H1 (cell line): ENCODE measurements at regions not wholly inside any gene's neighbourhood (a gene's known extent, or its start where the extent isn't known, plus 50 kb on each side); places are given as distances from the start of the nearest gene placed in this dataset.

Source experiments
- CEBPB ChIP-seq: IDR thresholded peaks from 2 replicates; pipeline ENCODE4 v1.6.1; 2012; ENCODE audit warnings: low read depth, low read length
- FOSL1 ChIP-seq: IDR thresholded peaks from 2 replicates; pipeline ENCODE4 v1.6.1; 2011; ENCODE audit warnings: mild to moderate bottlenecking, low read depth, low read length, moderate library complexity; ENCODE audit not compliant: insufficient read depth
- KDM4A ChIP-seq: IDR thresholded peaks from one replicate; pipeline ENCODE4 v1.7.1; 2012; ENCODE audit warnings: low read depth, mild to moderate bottlenecking, moderate library complexity, low read length, inconsistent platforms; ENCODE audit not compliant: severe bottlenecking
- RAD21 ChIP-seq, 2 experiments: IDR thresholded peaks in 1 of 2; conservative IDR thresholded peaks in 1 of 2; 2 replicates each; pipeline ENCODE4 v1.6.1; 2011; ENCODE audit warnings: low read depth in 2 of 2, low read length in 2 of 2, improper control_type of control experiment in 1 of 2, inconsistent platforms in 1 of 2, mild to moderate bottlenecking in 1 of 2, moderate library complexity in 1 of 2
- TF ChIP-seq, protein P1 (sequence below): fragments of 300-600 bp; sonication (generic); IDR thresholded peaks from 2 replicates; pipeline ENCODE4 v1.7.1; 2012; ENCODE audit warnings: low read length, moderate library complexity, mild to moderate bottlenecking, inconsistent platforms; ENCODE audit not compliant: insufficient replicate concordance
- TF ChIP-seq, protein P2 (sequence below), 3 experiments: IDR thresholded peaks; 1 replicate in 2 of 3; 2 replicates in 1 of 3; pipeline versions ENCODE4 v1.5.1 to v1.6.1; 2011; ENCODE audit warnings: low read length in 3 of 3, mild to moderate bottlenecking in 3 of 3, inconsistent platforms in 2 of 3, low read depth in 1 of 3, moderate library complexity in 1 of 3; ENCODE audit not compliant: insufficient read depth in 1 of 3; ENCODE audit errors: control extremely low read depth in 1 of 3
- TF ChIP-seq, protein P3 (sequence below): IDR thresholded peaks from 2 replicates; pipeline ENCODE4 v1.6.1; 2012; ENCODE audit warnings: low read length, inconsistent platforms

DNA sequence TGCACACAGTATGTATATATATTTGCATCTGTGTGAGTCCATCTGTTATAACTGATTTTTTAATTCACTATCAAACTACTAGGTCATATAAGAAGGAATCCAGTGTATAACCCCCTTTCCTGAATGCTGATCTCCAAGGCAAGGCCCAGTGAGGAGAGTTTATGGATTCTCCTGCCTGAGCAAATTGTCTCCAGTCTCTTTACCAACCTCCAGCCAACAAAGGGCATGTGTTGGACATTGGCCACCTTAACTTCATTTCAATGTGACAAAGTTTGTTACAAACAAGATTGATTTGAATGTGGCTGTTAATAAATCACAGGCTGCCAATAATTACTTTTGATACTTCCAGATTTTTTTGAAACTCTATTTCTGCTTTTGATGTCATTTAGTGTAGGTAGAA is 191.6 kb downstream of the HAO1 start (continued):
- TF ChIP-seq, protein P1, sequence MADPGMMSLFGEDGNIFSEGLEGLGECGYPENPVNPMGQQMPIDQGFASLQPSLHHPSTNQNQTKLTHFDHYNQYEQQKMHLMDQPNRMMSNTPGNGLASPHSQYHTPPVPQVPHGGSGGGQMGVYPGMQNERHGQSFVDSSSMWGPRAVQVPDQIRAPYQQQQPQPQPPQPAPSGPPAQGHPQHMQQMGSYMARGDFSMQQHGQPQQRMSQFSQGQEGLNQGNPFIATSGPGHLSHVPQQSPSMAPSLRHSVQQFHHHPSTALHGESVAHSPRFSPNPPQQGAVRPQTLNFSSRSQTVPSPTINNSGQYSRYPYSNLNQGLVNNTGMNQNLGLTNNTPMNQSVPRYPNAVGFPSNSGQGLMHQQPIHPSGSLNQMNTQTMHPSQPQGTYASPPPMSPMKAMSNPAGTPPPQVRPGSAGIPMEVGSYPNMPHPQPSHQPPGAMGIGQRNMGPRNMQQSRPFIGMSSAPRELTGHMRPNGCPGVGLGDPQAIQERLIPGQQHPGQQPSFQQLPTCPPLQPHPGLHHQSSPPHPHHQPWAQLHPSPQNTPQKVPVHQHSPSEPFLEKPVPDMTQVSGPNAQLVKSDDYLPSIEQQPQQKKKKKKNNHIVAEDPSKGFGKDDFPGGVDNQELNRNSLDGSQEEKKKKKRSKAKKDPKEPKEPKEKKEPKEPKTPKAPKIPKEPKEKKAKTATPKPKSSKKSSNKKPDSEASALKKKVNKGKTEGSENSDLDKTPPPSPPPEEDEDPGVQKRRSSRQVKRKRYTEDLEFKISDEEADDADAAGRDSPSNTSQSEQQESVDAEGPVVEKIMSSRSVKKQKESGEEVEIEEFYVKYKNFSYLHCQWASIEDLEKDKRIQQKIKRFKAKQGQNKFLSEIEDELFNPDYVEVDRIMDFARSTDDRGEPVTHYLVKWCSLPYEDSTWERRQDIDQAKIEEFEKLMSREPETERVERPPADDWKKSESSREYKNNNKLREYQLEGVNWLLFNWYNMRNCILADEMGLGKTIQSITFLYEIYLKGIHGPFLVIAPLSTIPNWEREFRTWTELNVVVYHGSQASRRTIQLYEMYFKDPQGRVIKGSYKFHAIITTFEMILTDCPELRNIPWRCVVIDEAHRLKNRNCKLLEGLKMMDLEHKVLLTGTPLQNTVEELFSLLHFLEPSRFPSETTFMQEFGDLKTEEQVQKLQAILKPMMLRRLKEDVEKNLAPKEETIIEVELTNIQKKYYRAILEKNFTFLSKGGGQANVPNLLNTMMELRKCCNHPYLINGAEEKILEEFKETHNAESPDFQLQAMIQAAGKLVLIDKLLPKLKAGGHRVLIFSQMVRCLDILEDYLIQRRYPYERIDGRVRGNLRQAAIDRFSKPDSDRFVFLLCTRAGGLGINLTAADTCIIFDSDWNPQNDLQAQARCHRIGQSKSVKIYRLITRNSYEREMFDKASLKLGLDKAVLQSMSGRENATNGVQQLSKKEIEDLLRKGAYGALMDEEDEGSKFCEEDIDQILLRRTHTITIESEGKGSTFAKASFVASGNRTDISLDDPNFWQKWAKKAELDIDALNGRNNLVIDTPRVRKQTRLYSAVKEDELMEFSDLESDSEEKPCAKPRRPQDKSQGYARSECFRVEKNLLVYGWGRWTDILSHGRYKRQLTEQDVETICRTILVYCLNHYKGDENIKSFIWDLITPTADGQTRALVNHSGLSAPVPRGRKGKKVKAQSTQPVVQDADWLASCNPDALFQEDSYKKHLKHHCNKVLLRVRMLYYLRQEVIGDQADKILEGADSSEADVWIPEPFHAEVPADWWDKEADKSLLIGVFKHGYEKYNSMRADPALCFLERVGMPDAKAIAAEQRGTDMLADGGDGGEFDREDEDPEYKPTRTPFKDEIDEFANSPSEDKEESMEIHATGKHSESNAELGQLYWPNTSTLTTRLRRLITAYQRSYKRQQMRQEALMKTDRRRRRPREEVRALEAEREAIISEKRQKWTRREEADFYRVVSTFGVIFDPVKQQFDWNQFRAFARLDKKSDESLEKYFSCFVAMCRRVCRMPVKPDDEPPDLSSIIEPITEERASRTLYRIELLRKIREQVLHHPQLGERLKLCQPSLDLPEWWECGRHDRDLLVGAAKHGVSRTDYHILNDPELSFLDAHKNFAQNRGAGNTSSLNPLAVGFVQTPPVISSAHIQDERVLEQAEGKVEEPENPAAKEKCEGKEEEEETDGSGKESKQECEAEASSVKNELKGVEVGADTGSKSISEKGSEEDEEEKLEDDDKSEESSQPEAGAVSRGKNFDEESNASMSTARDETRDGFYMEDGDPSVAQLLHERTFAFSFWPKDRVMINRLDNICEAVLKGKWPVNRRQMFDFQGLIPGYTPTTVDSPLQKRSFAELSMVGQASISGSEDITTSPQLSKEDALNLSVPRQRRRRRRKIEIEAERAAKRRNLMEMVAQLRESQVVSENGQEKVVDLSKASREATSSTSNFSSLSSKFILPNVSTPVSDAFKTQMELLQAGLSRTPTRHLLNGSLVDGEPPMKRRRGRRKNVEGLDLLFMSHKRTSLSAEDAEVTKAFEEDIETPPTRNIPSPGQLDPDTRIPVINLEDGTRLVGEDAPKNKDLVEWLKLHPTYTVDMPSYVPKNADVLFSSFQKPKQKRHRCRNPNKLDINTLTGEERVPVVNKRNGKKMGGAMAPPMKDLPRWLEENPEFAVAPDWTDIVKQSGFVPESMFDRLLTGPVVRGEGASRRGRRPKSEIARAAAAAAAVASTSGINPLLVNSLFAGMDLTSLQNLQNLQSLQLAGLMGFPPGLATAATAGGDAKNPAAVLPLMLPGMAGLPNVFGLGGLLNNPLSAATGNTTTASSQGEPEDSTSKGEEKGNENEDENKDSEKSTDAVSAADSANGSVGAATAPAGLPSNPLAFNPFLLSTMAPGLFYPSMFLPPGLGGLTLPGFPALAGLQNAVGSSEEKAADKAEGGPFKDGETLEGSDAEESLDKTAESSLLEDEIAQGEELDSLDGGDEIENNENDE = no peak
- TF ChIP-seq FOSL1 = no peak
- no peak for TF ChIP-seq CEBPB
- no peak for TF ChIP-seq RAD21 (IDR thresholded peaks at IDR 0.05 in 1 of 2, conservative IDR thresholded peaks at IDR 0.05 in 1 of 2; ENCODE audit: low read depth in 2 of 2, low read length in 2 of 2)
- TF ChIP-seq, protein P2, sequence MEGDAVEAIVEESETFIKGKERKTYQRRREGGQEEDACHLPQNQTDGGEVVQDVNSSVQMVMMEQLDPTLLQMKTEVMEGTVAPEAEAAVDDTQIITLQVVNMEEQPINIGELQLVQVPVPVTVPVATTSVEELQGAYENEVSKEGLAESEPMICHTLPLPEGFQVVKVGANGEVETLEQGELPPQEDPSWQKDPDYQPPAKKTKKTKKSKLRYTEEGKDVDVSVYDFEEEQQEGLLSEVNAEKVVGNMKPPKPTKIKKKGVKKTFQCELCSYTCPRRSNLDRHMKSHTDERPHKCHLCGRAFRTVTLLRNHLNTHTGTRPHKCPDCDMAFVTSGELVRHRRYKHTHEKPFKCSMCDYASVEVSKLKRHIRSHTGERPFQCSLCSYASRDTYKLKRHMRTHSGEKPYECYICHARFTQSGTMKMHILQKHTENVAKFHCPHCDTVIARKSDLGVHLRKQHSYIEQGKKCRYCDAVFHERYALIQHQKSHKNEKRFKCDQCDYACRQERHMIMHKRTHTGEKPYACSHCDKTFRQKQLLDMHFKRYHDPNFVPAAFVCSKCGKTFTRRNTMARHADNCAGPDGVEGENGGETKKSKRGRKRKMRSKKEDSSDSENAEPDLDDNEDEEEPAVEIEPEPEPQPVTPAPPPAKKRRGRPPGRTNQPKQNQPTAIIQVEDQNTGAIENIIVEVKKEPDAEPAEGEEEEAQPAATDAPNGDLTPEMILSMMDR (IDR thresholded peaks at IDR 0.05; ENCODE audit: control extremely low read depth in 1 of 3, insufficient read depth in 1 of 3, low read depth in 1 of 3, low read length in 3 of 3) = no peak
- no peak for TF ChIP-seq KDM4A
- TF ChIP-seq, protein P3, sequence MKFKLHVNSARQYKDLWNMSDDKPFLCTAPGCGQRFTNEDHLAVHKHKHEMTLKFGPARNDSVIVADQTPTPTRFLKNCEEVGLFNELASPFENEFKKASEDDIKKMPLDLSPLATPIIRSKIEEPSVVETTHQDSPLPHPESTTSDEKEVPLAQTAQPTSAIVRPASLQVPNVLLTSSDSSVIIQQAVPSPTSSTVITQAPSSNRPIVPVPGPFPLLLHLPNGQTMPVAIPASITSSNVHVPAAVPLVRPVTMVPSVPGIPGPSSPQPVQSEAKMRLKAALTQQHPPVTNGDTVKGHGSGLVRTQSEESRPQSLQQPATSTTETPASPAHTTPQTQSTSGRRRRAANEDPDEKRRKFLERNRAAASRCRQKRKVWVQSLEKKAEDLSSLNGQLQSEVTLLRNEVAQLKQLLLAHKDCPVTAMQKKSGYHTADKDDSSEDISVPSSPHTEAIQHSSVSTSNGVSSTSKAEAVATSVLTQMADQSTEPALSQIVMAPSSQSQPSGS = no peak
